Fibroblast of villous mesenchyme (primary cell): ENCODE measurements at regions not wholly inside any gene's neighbourhood (a gene's known extent, or its start where the extent isn't known, plus 50 kb on each side); places are given as distances from the start of the nearest gene placed in this dataset.

Source experiments
- DNase-seq: peaks from one replicate; pipeline ENCODE4 v3.0.0-alpha.2; 2010; ENCODE audit warnings: low read depth
- H3K4me3 ChIP-seq: 2 replicates; pipeline ENCODE4 v1.5.1; 2011; ENCODE audit warnings: low read depth, mild to moderate bottlenecking, low read length
- TF ChIP-seq, protein P1 (sequence below): IDR thresholded peaks from 2 replicates; pipeline ENCODE4 v1.5.1; 2012; ENCODE audit warnings: low read depth, mild to moderate bottlenecking, low read length; ENCODE audit not compliant: insufficient read depth

DNA sequence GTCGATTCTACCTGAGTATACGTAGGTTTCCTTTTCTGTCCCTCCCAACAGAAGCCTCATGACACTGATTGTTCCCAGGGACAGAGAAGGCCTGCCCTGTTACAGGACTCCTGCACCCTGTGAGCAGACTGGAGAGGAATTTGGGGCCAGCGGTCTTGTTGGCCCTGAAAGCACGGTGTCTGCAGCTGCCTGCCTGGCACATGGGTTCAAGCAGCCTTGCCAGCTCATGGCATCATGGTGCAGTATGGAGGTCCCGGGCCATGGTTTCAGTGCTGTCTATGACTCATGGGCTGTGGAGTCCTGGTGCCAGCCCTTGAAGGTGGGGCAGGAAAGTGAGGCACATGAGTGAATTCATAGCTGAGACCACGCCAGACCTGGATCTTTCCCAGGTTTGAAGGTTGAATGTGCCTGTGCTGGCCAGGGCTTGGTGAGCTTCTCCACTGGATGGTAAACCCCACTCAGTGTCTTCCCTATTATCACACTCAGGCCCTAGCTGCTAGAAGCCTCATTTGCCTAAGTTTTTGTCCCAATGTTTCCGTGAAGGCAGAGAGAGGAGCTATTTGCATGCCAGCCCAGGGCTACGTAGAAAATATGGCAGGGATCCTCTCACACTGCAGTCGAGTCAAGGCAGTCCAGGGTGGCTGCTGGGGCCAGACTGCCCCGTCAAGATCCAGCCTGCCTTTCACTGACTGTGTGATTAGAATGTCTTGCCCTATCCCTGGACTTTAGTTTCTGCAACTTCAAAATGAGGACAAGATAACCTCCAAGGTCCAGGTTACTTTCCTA is 277.2 kb upstream of the CCL2 start:
- no peak overlapping the region for H3K4me3 ChIP-seq
- TF ChIP-seq, protein P1, sequence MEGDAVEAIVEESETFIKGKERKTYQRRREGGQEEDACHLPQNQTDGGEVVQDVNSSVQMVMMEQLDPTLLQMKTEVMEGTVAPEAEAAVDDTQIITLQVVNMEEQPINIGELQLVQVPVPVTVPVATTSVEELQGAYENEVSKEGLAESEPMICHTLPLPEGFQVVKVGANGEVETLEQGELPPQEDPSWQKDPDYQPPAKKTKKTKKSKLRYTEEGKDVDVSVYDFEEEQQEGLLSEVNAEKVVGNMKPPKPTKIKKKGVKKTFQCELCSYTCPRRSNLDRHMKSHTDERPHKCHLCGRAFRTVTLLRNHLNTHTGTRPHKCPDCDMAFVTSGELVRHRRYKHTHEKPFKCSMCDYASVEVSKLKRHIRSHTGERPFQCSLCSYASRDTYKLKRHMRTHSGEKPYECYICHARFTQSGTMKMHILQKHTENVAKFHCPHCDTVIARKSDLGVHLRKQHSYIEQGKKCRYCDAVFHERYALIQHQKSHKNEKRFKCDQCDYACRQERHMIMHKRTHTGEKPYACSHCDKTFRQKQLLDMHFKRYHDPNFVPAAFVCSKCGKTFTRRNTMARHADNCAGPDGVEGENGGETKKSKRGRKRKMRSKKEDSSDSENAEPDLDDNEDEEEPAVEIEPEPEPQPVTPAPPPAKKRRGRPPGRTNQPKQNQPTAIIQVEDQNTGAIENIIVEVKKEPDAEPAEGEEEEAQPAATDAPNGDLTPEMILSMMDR: no peak
- DNase-seq: no peak

DNA sequence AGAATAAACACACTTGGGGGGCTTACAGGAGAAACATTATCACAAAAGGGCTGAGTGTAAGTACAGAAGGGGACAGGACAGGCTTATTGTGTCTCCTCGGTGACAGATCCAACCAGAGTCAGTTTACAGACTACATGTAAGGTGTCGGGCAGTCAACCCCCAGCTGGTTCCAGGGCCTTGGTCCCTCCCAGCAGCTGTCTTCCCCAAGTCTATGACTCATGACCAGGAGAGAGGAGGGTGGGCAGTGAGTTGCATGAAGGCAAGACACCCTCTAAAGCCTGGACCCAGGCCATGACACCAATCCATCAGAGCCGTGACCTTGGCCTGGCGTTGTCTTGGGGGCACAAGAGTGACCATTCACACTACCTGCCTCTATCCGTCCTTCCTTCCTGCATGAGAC is 276.2 kb upstream of the CCL2 start:
- DNase-seq: no peak
- TF ChIP-seq, protein P1: no peak
- no peak overlapping the region for H3K4me3 ChIP-seq

DNA sequence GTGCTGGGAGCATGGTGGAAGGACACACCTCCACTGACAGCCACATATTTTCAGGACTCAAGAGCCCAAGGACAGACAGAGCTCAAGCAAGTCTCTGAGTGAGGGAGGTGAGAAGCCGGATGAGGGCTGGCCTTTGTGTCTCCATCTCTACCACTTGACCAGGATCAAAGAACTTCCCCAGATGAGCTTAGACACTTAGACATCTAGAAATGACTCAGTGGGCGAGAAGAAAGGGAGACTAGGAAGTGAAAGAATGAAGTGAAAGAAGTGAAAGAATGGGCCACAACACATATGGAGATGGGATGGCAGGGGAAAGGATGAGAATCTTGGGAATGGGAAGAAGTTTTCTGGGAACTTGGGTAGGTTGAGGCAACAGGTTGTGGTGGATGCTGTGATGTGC is 274.9 kb upstream of the CCL2 start:
- no peak for DNase-seq
- TF ChIP-seq, protein P1: no peak
- H3K4me3 ChIP-seq: no peak overlapping the region

DNA sequence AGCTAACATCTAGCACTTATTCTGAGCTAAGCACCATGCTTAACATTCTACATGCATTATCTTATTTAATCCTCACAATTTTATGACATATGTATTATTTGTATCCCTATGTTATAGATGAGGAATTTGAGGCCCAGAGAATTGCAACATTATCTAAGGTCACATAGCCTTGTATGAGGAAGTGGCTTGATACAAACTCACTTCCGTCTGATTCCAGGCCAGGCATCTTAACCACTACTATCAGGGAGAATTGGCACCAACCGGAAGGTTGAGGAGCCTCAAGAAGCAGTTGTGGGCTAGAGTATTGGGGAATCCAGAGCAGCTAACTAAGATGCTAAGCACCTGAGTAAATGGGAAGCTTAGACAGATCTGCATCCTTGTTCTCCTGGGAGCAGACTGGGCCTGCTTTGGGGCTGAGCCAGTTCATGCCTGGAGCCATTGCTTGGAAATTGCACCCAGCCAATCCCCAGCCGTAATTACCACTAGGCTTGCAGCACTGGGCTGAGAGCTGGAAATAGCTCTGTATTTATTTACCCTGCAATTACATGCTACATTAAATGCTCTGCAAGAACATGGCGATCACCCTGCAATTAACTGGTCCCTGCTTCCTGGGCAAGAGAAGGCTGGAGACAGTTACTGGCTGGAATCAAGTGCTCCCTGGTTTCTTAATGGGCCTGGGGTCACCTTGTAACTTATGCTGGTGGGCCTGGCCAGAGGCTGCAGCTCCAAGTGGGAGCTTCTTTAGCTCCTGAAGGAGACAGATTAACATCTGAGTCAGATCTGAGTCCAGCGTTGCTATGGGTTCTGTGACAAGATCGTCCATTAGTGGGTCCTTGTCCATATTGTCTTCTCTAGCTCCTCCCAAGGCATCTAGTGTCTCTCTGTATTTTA is 273.1 kb upstream of the CCL2 start:
- DNase-seq: no peak
- no peak overlapping the region for H3K4me3 ChIP-seq
- TF ChIP-seq, protein P1: no peak

DNA sequence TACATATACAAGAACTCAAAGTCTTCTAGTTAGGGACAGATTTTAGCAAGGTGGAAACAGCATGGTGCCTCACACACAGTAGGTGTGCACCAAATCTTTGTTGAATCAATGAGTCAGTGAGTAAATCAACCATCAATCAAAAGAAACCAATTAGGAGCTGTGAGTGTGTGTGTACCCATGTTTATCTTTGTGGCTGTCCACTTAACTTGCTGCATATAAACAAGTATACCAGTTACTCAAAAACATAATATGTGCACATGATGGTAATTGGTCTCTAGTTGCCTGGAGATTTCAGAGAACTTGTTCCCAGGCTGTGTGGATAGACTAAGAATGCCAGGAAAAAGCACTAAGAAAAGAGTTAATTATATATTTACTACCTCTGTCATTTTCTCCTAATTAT is 272.2 kb upstream of the CCL2 start:
- TF ChIP-seq, protein P1: no peak
- no peak for DNase-seq
- no peak overlapping the region for H3K4me3 ChIP-seq

DNA sequence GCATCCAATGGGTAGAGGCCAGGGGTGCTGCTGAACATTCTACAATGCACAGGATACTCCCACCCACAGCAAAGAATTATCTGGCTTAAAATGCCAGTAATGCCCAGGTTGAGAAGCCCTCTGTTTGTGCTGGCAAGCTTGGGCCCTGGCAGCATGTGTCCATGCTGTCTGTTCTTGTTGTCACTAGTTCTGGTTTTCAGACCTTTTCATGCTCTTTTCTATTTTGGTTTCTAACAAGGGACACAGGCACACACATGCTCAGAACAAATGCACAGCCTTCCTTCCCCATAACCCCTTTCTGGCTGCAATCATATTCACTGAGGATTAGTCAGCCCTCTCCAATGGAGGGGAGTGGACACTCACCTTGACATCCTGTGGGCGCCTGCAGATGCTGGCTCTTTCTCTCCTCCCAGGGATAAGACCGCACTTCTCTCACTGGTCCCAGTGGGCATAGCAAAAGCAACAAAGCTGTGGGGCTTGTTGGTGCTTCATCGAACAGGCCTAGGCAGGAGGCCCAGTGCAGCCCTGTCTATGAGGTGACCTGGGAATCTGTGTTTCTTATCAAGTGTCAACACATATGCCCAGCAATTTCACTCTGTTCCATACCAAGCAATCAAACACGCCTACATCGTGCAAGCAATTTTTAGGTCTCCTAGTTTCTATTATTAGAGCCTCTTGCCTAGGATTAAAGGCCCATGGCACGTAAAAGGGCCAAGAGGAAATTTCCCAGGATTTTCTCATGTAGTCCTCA is 271.1 kb upstream of the CCL2 start:
- no peak for DNase-seq
- no peak overlapping the region for H3K4me3 ChIP-seq
- TF ChIP-seq, protein P1: no peak
